GM23338 (cell line): ENCODE measurements at regions not wholly inside any gene's neighbourhood (a gene's known extent, or its start where the extent isn't known, plus 50 kb on each side); places are given as distances from the start of the nearest gene placed in this dataset.

ENCODE experiments used
- ATAC-seq: fragments of 200-7000 bp; cut with Tn5 transposase; 3 replicates; pipeline ENCODE4 v1.9.1; 2020
- DNase-seq: peaks from one replicate; pipeline ENCODE4 v3.0.0-alpha.2; 2015; ENCODE audit warnings: low spot score
- H2AFZ ChIP-seq: fragments of 200-600 bp; sonication (generic); 2 replicates; pipeline ENCODE4 v1.8.0; 2016; ENCODE audit warnings: antibody characterized with exemption, mild to moderate bottlenecking, moderate library complexity
- H3F3A ChIP-seq: fragments of 200-600 bp; sonication (generic); replicated peaks from 2 replicates; pipeline ENCODE4 v1.8.0; 2017; ENCODE audit warnings: antibody characterized with exemption, mixed run types, low read depth
- H3K27ac ChIP-seq: fragments of 200-600 bp; sonication (generic); 2 replicates; pipeline ENCODE4 v1.6.1; 2016; ENCODE audit warnings: low read depth
- H3K27me3 ChIP-seq: fragments of 200-600 bp; sonication (generic); 2 replicates; pipeline ENCODE4 v1.8.0; 2016; ENCODE audit warnings: mild to moderate bottlenecking, mixed run types, moderate library complexity; ENCODE audit not compliant: insufficient read depth
- H3K36me3 ChIP-seq: fragments of 200-600 bp; sonication (generic); 2 replicates; pipeline ENCODE4 v1.8.0; 2016; ENCODE audit warnings: mild to moderate bottlenecking; ENCODE audit not compliant: insufficient read depth
- H3K4me1 ChIP-seq: fragments of 200-600 bp; sonication (generic); 2 replicates; pipeline ENCODE4 v1.8.0; 2016; ENCODE audit warnings: mild to moderate bottlenecking, moderate library complexity; ENCODE audit not compliant: insufficient read depth
- H3K4me2 ChIP-seq: fragments of 200-600 bp; sonication (generic); 2 replicates; pipeline ENCODE4 v1.7.1; 2017; ENCODE audit warnings: mixed run types
- H3K4me3 ChIP-seq: fragments of 200-600 bp; sonication (generic); 2 replicates; pipeline ENCODE4 v1.6.1; 2016; ENCODE audit warnings: mixed run types
- H3K79me2 ChIP-seq: fragments of 200-600 bp; sonication (generic); replicated peaks from 2 replicates; pipeline ENCODE4 v1.8.0; 2017; ENCODE audit warnings: mild to moderate bottlenecking; ENCODE audit not compliant: insufficient read depth
- H3K9me2 ChIP-seq: fragments of 200-600 bp; sonication (generic); 2 replicates; pipeline ENCODE4 v1.8.0; 2017; ENCODE audit not compliant: insufficient read depth
- H4K20me1 ChIP-seq: fragments of 200-600 bp; sonication (generic); replicated peaks from 2 replicates; pipeline ENCODE4 v1.8.0; 2017; ENCODE audit warnings: mild to moderate bottlenecking; ENCODE audit not compliant: insufficient read depth
- H3K27ac Mint-ChIP-seq: 2 replicates; pipeline ENCODE4 v1.8.0; 2020; ENCODE audit warnings: inconsistent platforms, mild to moderate bottlenecking, moderate library complexity, mixed read lengths
- H3K27me3 Mint-ChIP-seq: 3 replicates; pipeline ENCODE4 v1.8.0; 2022; ENCODE audit warnings: low read depth, mild to moderate bottlenecking, moderate library complexity, mixed read lengths, inconsistent platforms; ENCODE audit not compliant: insufficient read depth, poor library complexity
- H3K36me3 Mint-ChIP-seq: 3 replicates; pipeline ENCODE4 v1.8.0; 2021; ENCODE audit warnings: low read depth, mild to moderate bottlenecking, inconsistent platforms, moderate library complexity, mixed read lengths
- H3K4me1 Mint-ChIP-seq: 3 replicates; pipeline ENCODE4 v1.8.0; 2020; ENCODE audit warnings: mild to moderate bottlenecking, inconsistent platforms, mixed read lengths
- H3K4me3 Mint-ChIP-seq: 3 replicates; pipeline ENCODE4 v1.8.0; 2021; ENCODE audit warnings: moderate library complexity, mild to moderate bottlenecking, inconsistent platforms, mixed read lengths
- H3K9me3 Mint-ChIP-seq: 3 replicates; pipeline ENCODE4 v1.8.0; 2020; ENCODE audit warnings: moderate library complexity, mild to moderate bottlenecking, inconsistent platforms, mixed read lengths
- CREB1 ChIP-seq: fragments of 250-450 bp; sonication (Bioruptor Pico); IDR thresholded peaks from 2 replicates; pipeline ENCODE4 v1.5.0; 2020; ENCODE audit warnings: low read depth, mild to moderate bottlenecking, moderate library complexity
- CTCF ChIP-seq, 2 experiments: fragments of 200-600 bp in 1 of 2; sonication (generic) in 1 of 2; conservative IDR thresholded peaks; 2 replicates each; pipeline versions ENCODE4 v1.5.1 to v1.6.1; 2016 to 2017; ENCODE audit warnings: antibody characterized with exemption in 2 of 2, low read depth in 2 of 2, mild to moderate bottlenecking in 2 of 2, moderate library complexity in 1 of 2
- ETS1 ChIP-seq: IDR thresholded peaks from 2 replicates; pipeline ENCODE4 v1.6.1; 2016; ENCODE audit warnings: antibody characterized with exemption
- EZH2 ChIP-seq: fragments of 200-600 bp; sonication (generic); IDR thresholded peaks from one replicate; pipeline ENCODE4 v1.8.0; 2017; ENCODE audit warnings: antibody characterized with exemption, mild to moderate bottlenecking, low read depth; ENCODE audit not compliant: unreplicated experiment
- EZH2phosphoT487 ChIP-seq: fragments of 200-600 bp; sonication (generic); IDR thresholded peaks from one replicate; pipeline ENCODE4 v1.8.1; 2018; ENCODE audit warnings: antibody characterized with exemption; ENCODE audit not compliant: unreplicated experiment
- JUNB ChIP-seq: IDR thresholded peaks from one replicate; pipeline ENCODE4 v1.6.1; 2016; ENCODE audit warnings: antibody characterized with exemption; ENCODE audit not compliant: unreplicated experiment
- NANOG ChIP-seq: IDR thresholded peaks from 2 replicates; pipeline ENCODE4 v1.6.1; 2016; ENCODE audit warnings: antibody characterized with exemption, borderline replicate concordance
- POLR2AphosphoS5 ChIP-seq: IDR thresholded peaks from 2 replicates; pipeline ENCODE4 v1.6.1; 2016; ENCODE audit warnings: antibody characterized with exemption, low read depth
- REST ChIP-seq: IDR thresholded peaks from one replicate; pipeline ENCODE4 v1.6.1; 2018; ENCODE audit warnings: antibody characterized with exemption; ENCODE audit not compliant: unreplicated experiment
- STAT1 ChIP-seq: IDR thresholded peaks from one replicate; pipeline ENCODE4 v1.6.1; 2016; ENCODE audit warnings: antibody characterized with exemption; ENCODE audit not compliant: unreplicated experiment
- ZNF114 ChIP-seq: fragments of 250-450 bp; sonication (Bioruptor Pico); IDR thresholded peaks from 2 replicates; pipeline ENCODE4 v1.5.0; 2020; ENCODE audit warnings: mild to moderate bottlenecking, moderate library complexity

- H3F3A ChIP-seq, result no peaks in the 10 kb centered on the region
- H2AFZ ChIP-seq, result no peak overlapping the region
- Mint-ChIP-seq H3K36me3 (no peaks in the 10 kb centered on the region), H3K4me3 (no peak overlapping the region), H3K9me3 (no peaks in the 10 kb centered on the region), H3K27ac (no peak overlapping the region), H3K4me1 (no peaks in the 10 kb centered on the region), H3K27me3 (no peaks in the 10 kb centered on the region)
- no peaks in the 10 kb centered on the region for H3K27me3 ChIP-seq
- no peak for TF ChIP-seq STAT1
- no peak for TF ChIP-seq ZNF114
- H3K4me3 ChIP-seq, result no peak overlapping the region
- ATAC-seq (no peak), DNase-seq (no peak)
- no peaks in the 10 kb centered on the region for H3K79me2 ChIP-seq
- H4K20me1 ChIP-seq, result no peaks in the 10 kb centered on the region
- no peak overlapping the region for H3K4me2 ChIP-seq
- H3K36me3 ChIP-seq, result no peaks in the 10 kb centered on the region
- no peaks in the 10 kb centered on the region for H3K9me2 ChIP-seq
- H3K27ac ChIP-seq, result no peak overlapping the region
- no peaks in the 10 kb centered on the region for H3K4me1 ChIP-seq
Measured at GRCh38 chr10:91117505-91117904, 103.0 kb upstream of the PCGF5 start.

- Mint-ChIP-seq H3K9me3 (no peaks in the 10 kb centered on the region), H3K27me3 (no peaks in the 10 kb centered on the region), H3K4me3 (no peak overlapping the region), H3K27ac (no peak overlapping the region), H3K4me1 (peaks cover 3% of the 10 kb centered on the region; the same call in 2 of the 3 replicates), H3K36me3 (no peaks in the 10 kb centered on the region)
- DNase-seq, result no peak
- H3K79me2 ChIP-seq, result no peaks in the 10 kb centered on the region
- ATAC-seq, result no peak
- no peaks in the 10 kb centered on the region for H3K27me3 ChIP-seq
- no peak overlapping the region for H2AFZ ChIP-seq
- H3K4me2 ChIP-seq, result no peak overlapping the region
- H3K4me1 ChIP-seq, result no peaks in the 10 kb centered on the region
- no peak overlapping the region for H3K27ac ChIP-seq
- H3K9me2 ChIP-seq, result no peaks in the 10 kb centered on the region
- no peak overlapping the region for H3K4me3 ChIP-seq
- no peaks in the 10 kb centered on the region for H3K36me3 ChIP-seq
- no peaks in the 10 kb centered on the region for H4K20me1 ChIP-seq
- H3F3A ChIP-seq, result no peaks in the 10 kb centered on the region
- TF ChIP-seq CREB1 (no peak), EZH2 (no peak), ETS1 (no peak), ZNF114 (no peak), POLR2AphosphoS5 (no peak), EZH2phosphoT487 (no peak), REST (no peak), STAT1 (no peak), NANOG (no peak), CTCF (conservative IDR thresholded peaks at IDR 0.05; ENCODE audit: low read depth in 2 of 2) (no peak), JUNB (no peak)
Measured at GRCh38 chr10:91120348-91120747, 100.1 kb upstream of the PCGF5 start.
